ENCODE measurements at regions not wholly inside any gene's neighbourhood (a gene's known extent, or its start where the extent isn't known, plus 50 kb on each side); places are given as distances from the start of the nearest gene placed in this dataset.

DNA sequence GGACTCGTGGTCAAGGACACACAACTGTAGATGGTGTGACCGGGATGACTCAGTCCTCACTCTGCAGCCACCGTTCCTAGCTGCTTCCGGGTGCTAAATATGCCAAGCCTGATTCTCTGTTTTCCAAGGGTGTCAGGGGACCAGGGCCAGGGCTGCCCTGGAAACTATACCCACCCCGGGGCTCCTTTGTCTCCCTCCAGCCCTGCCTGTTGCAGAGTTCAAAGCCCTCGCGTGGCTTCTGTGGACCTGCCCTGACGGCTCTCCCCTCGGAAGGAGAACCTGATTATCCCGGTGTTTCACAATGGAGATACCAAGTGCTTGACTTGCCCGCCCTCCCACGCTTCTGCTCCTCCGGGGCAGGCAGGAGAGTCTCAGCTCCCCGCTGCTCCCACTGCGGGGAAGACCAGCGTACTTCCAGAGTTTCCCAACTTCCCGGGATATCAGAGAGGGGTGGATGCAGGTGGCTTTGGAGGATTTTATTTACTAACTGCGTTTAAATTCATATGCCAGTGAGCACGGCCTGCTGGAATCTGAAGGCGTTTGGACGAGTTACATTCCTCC is 125.0 kb downstream of the ASB7 start:
- Histone ChIP-seq H3K9ac (ENCODE audit: low read length in 5 of 5) (no peak overlapping the region), H3K4me3 (ENCODE audit: low read depth in 1 of 5, low read length in 5 of 5) (no peak overlapping the region), H3K27ac (ENCODE audit: low read depth, low read length) (no peak overlapping the region), H3K27me3 (ENCODE audit: control insufficient read depth in 5 of 5, insufficient read depth in 4 of 5, low read length in 5 of 5) (peaks cover 0 to 6% (median 0%) of the 10 kb centered on the region in 5 donors), H3K9me3 (ENCODE audit: control insufficient read depth in 5 of 5, low read length in 5 of 5) (no peaks in the 10 kb centered on the region), H3K36me3 (ENCODE audit: control insufficient read depth in 5 of 5, insufficient read depth in 5 of 5, low read length in 5 of 5) (no peaks in the 10 kb centered on the region), H3K4me1 (ENCODE audit: control insufficient read depth in 5 of 5, insufficient read depth in 5 of 5, low read length in 5 of 5) (peaks cover 4 to 15% (median 11%) of the 10 kb centered on the region in 5 donors)

DNA sequence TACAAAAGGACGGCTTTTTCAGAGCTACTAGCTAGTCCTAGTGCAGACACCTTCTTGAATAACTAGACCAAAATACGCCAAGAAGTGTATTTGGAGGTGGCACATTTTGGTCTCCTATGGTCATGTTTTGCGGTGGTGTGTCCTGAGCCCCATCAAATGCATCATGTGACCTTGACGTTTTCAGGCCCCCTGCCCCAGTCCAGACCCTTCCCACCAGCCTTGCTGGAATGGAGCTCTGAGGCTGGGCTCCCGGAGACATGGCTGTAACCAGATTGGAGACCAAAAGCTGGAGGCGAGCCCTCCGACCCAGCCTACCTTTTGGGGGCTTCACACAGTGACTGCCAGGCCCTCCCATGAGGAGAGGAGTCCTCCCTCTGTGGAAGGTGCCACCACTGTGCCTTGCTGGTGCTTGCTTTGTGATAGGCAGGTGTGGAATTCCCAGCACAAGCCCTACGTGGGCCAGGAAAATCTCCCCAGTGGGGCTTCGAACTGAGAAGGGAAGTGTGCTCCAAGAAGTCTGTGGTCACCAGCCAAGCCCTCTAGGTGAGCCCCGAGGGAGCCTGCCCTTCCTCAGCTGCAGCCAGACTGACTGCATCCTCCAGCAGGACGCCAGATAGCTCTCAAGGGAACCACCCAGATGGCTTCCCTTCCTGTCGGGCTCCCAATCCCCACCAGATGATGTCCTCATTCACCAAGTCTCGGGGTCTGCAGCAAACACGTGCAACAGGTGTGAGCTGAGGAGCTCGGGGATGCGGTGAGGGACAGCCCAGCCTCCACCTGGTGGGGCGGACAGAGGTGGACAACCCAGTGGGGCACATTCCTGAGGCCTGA is 126.2 kb downstream of the ASB7 start:
- Histone ChIP-seq H3K4me1 (ENCODE audit: control insufficient read depth in 5 of 5, insufficient read depth in 5 of 5, low read length in 5 of 5) (peaks cover 4 to 24% (median 18%) of the 10 kb centered on the region in 5 donors), H3K36me3 (ENCODE audit: control insufficient read depth in 5 of 5, insufficient read depth in 5 of 5, low read length in 5 of 5) (no peaks in the 10 kb centered on the region), H3K9me3 (ENCODE audit: control insufficient read depth in 5 of 5, low read length in 5 of 5) (no peaks in the 10 kb centered on the region), H3K27ac (ENCODE audit: low read depth, low read length) (no peak overlapping the region), H3K9ac (ENCODE audit: low read length in 5 of 5) (no peak overlapping the region), H3K4me3 (ENCODE audit: low read depth in 1 of 5, low read length in 5 of 5) (no peak overlapping the region), H3K27me3 (ENCODE audit: control insufficient read depth in 5 of 5, insufficient read depth in 4 of 5, low read length in 5 of 5) (peaks cover 0 to 6% (median 0%) of the 10 kb centered on the region in 5 donors)

DNA sequence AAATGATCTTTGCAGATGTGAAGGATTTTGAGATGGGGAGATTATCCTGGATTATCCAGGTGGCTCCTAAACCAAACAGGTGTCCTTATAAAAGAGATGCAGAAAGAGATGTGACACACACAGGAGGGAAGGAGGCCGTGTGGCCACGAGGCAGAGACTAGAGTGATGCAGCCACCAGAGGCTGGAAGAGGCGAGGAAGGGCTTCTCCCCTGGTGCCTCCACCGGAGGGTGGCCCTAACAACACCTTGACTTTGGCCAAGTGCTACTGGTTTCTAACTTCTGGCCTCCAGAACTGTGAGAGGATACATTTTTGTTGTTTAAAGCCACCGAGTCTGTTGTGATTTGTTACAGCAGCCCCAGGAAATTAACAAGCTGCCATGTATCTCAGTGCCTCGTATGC is 127.1 kb downstream of the ASB7 start:
- Histone ChIP-seq H3K27ac (ENCODE audit: low read depth, low read length) (no peak overlapping the region), H3K4me3 (ENCODE audit: low read depth in 1 of 5, low read length in 5 of 5) (no peak overlapping the region), H3K36me3 (ENCODE audit: control insufficient read depth in 5 of 5, insufficient read depth in 5 of 5, low read length in 5 of 5) (no peaks in the 10 kb centered on the region), H3K9ac (ENCODE audit: low read length in 5 of 5) (no peak overlapping the region), H3K4me1 (ENCODE audit: control insufficient read depth in 5 of 5, insufficient read depth in 5 of 5, low read length in 5 of 5) (peaks cover 4 to 24% (median 18%) of the 10 kb centered on the region in 5 donors), H3K27me3 (ENCODE audit: control insufficient read depth in 5 of 5, insufficient read depth in 4 of 5, low read length in 5 of 5) (peaks cover 0 to 6% (median 0%) of the 10 kb centered on the region in 5 donors), H3K9me3 (ENCODE audit: control insufficient read depth in 5 of 5, low read length in 5 of 5) (no peaks in the 10 kb centered on the region)

DNA sequence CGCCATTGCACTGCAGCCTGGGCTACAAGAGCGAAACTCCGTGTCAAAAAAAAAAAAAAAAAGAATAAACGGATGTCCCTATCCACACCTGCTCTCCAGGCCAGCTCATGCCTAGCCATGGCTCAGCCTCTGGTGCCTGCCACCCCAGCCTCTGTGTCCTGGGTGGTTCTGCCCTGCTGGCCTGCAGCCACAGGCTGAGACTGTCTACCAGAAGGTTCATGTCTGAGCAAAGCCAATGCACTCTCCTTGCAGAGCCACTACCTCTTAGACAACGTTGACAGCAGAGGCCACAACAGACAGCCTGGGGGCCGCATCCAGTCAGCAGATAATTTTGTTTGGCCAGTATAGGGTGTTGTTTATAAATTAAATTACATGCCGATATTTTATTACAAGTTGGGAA is 127.7 kb downstream of the ASB7 start:
- peaks cover 0 to 6% (median 0%) of the 10 kb centered on the region in 5 donors for H3K27me3 ChIP-seq (ENCODE audit: control insufficient read depth in 5 of 5, insufficient read depth in 4 of 5, low read length in 5 of 5)
- no peak overlapping the region for H3K27ac ChIP-seq (ENCODE audit: low read depth, low read length)

DNA sequence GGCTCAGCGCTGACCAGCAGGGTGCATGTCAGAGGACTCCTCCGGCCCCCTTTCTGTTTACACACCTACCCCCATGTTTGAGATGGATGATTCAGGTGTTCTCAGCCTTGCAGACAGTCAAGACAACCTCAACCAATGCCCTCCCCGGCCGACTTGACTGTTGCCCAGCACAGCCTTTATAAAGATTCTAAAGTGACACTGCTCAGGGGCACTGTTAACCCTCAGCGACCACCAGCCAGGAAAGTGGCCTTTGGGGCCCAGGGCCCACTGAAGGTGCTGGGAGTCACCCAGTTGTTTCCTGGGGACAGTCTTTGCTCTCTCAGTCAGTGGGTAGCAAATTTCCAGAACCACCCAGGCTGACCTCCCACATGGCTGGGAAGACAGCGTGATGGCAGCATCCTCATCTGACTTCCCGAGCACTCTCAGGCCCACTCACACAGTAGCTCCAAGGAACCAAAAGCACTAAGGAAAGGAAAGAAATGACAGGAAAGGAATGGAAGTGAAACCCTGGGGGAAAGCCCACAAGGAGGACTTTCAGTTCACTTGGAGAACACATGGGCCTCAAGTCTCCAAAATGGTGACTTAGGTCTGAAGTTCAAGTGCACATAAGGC is 128.4 kb downstream of the ASB7 start:
- Histone ChIP-seq H3K9me3 (ENCODE audit: control insufficient read depth in 5 of 5, low read length in 5 of 5) (no peaks in the 10 kb centered on the region), H3K36me3 (ENCODE audit: control insufficient read depth in 5 of 5, insufficient read depth in 5 of 5, low read length in 5 of 5) (no peaks in the 10 kb centered on the region), H3K4me1 (ENCODE audit: control insufficient read depth in 5 of 5, insufficient read depth in 5 of 5, low read length in 5 of 5) (peaks cover 0 to 19% (median 17%) of the 10 kb centered on the region in 5 donors), H3K27ac (ENCODE audit: low read depth, low read length) (no peak overlapping the region), H3K27me3 (ENCODE audit: control insufficient read depth in 5 of 5, insufficient read depth in 4 of 5, low read length in 5 of 5) (peaks cover 0 to 6% (median 0%) of the 10 kb centered on the region in 5 donors), H3K4me3 (ENCODE audit: low read depth in 1 of 5, low read length in 5 of 5) (no peak overlapping the region), H3K9ac (ENCODE audit: low read length in 5 of 5) (no peak overlapping the region)

More for the DNA sequence above, 127.7 kb downstream of the ASB7 start:
- H3K36me3 ChIP-seq (ENCODE audit: control insufficient read depth in 5 of 5, insufficient read depth in 5 of 5, low read length in 5 of 5), result no peaks in the 10 kb centered on the region
- no peaks in the 10 kb centered on the region for H3K9me3 ChIP-seq (ENCODE audit: control insufficient read depth in 5 of 5, low read length in 5 of 5)
- H3K4me3 ChIP-seq (ENCODE audit: low read depth in 1 of 5, low read length in 5 of 5), result no peak overlapping the region
- H3K9ac ChIP-seq (ENCODE audit: low read length in 5 of 5), result no peak overlapping the region
- H3K4me1 ChIP-seq (ENCODE audit: control insufficient read depth in 5 of 5, insufficient read depth in 5 of 5, low read length in 5 of 5), result peaks cover 4 to 24% (median 18%) of the 10 kb centered on the region in 5 donors

DNA sequence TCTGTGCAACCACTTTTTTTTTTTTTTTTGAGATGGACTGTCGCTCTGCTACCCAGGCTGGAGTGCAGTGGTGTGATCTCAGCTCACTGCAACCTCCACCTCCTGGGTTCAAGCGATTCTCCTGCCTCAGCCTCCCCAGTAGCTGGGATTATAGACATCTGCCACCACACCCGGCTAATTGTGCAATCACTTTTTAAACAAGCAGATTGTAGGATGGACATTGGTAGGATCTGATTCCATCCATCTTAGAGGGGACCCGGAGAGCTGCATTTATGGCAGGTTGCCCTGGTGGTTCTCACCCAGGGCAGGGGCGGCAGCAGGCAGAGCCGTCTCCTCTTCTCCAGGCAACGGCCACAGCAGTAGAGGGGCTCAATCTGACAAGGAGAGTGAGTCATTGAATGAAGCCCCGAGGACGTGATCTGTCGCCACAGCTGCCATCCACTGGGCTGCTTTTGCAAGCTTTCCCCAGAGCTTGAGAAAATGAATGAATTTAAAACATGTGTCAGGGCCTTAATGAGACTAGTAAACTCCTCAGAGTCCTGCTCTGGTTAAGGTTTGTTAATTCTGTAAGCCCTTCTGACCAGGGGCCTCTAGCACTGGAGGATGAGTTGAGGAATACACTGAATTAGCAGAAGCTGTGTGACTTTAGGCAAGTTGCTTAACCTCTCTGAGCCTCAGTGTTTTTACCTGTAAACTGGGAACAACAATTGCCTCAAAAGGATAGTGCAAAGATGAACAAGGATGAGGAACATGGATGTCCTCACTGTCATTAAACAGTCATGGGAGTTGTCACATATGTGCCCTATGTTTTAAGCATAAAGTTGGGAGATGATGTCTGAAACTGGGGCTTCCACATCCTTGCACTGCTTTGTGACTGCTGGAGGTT is 129.1 kb downstream of the ASB7 start:
- Histone ChIP-seq H3K27me3 (ENCODE audit: control insufficient read depth in 5 of 5, insufficient read depth in 4 of 5, low read length in 5 of 5) (peaks cover 0 to 6% (median 0%) of the 10 kb centered on the region in 5 donors), H3K4me1 (ENCODE audit: control insufficient read depth in 5 of 5, insufficient read depth in 5 of 5, low read length in 5 of 5) (peaks cover 0 to 17% (median 14%) of the 10 kb centered on the region in 5 donors), H3K27ac (ENCODE audit: low read depth, low read length) (no peak overlapping the region)

DNA sequence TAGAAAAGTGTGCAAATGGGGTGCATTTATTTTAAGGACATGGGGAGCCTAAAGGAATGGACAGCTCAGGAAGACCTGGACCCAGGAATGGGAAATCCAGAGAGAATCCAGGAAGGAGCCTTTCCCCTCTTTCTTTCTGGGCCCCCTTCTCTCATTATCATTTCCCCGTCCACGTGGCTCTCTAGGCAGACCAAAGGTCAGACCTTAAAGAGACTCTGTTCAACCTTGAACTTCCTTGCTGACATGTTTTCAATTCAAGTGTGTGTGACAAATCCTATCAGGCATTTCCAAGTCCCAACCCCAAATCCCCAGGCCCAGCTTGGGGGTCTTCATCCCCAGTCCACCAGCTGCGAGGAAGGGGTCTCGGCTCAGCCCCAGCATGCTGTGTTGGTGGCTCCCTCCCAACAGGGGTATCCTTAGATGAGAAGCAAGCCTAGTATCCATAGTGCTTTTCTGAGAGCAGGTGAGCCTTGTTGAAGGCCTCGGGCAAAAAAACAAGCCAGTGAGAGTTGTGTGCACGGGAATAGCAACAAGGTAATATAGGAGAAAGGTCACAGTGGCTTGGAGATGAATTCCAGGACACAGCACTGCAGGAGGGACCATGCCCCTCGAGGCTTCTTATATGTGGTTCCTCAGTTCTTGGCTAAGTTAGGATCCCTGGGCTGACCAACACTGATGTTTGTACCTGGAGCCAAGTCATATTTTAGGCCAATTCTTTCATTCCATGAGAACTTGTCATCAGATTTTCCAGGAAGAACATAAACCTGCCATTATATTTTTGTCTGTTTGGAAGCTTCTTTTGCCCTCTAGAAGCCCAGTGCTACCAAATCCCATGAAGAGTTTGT is 130.0 kb downstream of the ASB7 start:
- Histone ChIP-seq H3K27me3 (ENCODE audit: control insufficient read depth in 5 of 5, insufficient read depth in 4 of 5, low read length in 5 of 5) (peaks cover 0 to 6% (median 0%) of the 10 kb centered on the region in 5 donors), H3K4me1 (ENCODE audit: control insufficient read depth in 5 of 5, insufficient read depth in 5 of 5, low read length in 5 of 5) (peaks cover 0 to 17% (median 13%) of the 10 kb centered on the region in 5 donors), H3K36me3 (ENCODE audit: control insufficient read depth in 5 of 5, insufficient read depth in 5 of 5, low read length in 5 of 5) (no peaks in the 10 kb centered on the region), H3K9ac (ENCODE audit: low read length in 5 of 5) (no peak overlapping the region), H3K4me3 (ENCODE audit: low read depth in 1 of 5, low read length in 5 of 5) (no peak overlapping the region), H3K27ac (ENCODE audit: low read depth, low read length) (no peak overlapping the region), H3K9me3 (ENCODE audit: control insufficient read depth in 5 of 5, low read length in 5 of 5) (no peaks in the 10 kb centered on the region)

More for the DNA sequence above, 129.1 kb downstream of the ASB7 start:
- Histone ChIP-seq H3K4me3 (ENCODE audit: low read depth in 1 of 5, low read length in 5 of 5) (no peak overlapping the region), H3K9ac (ENCODE audit: low read length in 5 of 5) (no peak overlapping the region), H3K36me3 (ENCODE audit: control insufficient read depth in 5 of 5, insufficient read depth in 5 of 5, low read length in 5 of 5) (no peaks in the 10 kb centered on the region), H3K9me3 (ENCODE audit: control insufficient read depth in 5 of 5, low read length in 5 of 5) (no peaks in the 10 kb centered on the region)

DNA sequence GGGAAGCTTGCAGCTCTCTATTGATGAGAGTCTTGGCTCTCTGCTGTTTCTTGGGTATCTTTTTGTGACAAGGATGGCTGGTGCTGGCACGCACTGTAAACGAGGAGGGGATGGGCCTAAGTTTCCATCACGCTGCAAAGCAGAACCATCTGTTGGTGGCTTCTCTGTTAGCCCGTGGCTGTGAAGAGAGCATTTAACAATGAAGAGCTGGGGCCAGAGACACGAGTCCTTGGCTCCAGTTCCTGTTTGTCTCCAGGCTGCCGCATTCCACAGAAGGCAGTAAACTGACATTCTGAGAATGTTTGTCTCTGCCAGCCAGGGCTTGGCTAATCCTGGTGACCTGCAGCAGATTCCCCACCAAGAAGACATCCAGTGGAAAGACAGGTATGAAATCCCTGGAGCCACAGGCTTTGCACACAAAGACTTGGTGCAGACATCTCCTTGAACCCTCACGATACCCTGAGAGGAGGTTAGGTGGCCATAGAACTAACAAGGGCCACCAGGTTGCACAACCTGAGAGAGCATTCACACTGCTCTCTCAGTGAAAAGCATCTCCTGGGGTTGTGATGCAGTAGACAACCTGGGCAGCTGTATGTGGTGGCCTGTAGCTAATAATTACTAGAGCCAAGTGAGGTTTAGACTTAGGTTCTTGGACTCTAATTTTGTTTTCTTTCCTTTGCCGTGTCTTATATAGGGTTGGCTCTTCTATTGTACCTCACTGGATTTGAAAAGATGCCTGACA is 130.9 kb downstream of the ASB7 start:
- H3K9me3 ChIP-seq (ENCODE audit: control insufficient read depth in 5 of 5, low read length in 5 of 5), result no peaks in the 10 kb centered on the region
- H3K4me3 ChIP-seq (ENCODE audit: low read depth in 1 of 5, low read length in 5 of 5), result no peak overlapping the region
- no peaks in the 10 kb centered on the region for H3K36me3 ChIP-seq (ENCODE audit: control insufficient read depth in 5 of 5, insufficient read depth in 5 of 5, low read length in 5 of 5)
- peaks cover 0 to 17% (median 13%) of the 10 kb centered on the region in 5 donors for H3K4me1 ChIP-seq (ENCODE audit: control insufficient read depth in 5 of 5, insufficient read depth in 5 of 5, low read length in 5 of 5)
- H3K27ac ChIP-seq (ENCODE audit: low read depth, low read length), result no peak overlapping the region
- H3K9ac ChIP-seq (ENCODE audit: low read length in 5 of 5), result no peak overlapping the region
- H3K27me3 ChIP-seq (ENCODE audit: control insufficient read depth in 5 of 5, insufficient read depth in 4 of 5, low read length in 5 of 5), result peaks cover 0 to 6% (median 0%) of the 10 kb centered on the region in 5 donors

Data from subcutaneous abdominal adipose tissue (tissue), 5 donors.